B cell (primary cell): ENCODE measurements at regions not wholly inside any gene's neighbourhood (a gene's known extent, or its start where the extent isn't known, plus 50 kb on each side); places are given as distances from the start of the nearest gene placed in this dataset.

ENCODE experiments used
- EZH2 ChIP-seq: IDR thresholded peaks from 2 replicates; pipeline ENCODE4 v1.6.1; 2012; ENCODE audit warnings: borderline replicate concordance, low read depth, mild to moderate bottlenecking, moderate library complexity, low read length; ENCODE audit not compliant: insufficient read depth, poor library complexity, severe bottlenecking
- TF ChIP-seq, protein P1 (sequence below): fragments of 200-600 bp; IDR thresholded peaks from one replicate; pipeline ENCODE4 v1.8.0; 2022; ENCODE audit warnings: antibody characterized with exemption, mild to moderate bottlenecking

DNA sequence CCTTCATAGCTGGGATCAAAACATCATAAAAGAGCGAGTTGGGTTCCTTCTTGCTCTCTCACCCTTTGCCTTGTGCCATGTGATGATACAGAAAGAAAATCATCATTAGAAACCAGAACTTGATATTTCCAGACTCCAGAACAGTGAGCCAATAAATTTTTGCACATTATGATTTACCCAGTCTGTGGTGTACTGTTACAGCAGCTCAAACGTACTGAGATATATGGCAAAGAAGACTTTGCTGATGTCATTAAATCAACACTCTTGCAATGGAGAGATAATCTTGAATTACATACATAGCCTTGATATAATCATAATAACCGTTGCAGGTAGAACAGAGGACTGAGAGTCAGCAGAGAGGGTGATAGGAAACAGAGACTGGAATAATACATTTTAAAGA, 1271.6 kb downstream of the CDH12 start:
- TF ChIP-seq, protein P1, sequence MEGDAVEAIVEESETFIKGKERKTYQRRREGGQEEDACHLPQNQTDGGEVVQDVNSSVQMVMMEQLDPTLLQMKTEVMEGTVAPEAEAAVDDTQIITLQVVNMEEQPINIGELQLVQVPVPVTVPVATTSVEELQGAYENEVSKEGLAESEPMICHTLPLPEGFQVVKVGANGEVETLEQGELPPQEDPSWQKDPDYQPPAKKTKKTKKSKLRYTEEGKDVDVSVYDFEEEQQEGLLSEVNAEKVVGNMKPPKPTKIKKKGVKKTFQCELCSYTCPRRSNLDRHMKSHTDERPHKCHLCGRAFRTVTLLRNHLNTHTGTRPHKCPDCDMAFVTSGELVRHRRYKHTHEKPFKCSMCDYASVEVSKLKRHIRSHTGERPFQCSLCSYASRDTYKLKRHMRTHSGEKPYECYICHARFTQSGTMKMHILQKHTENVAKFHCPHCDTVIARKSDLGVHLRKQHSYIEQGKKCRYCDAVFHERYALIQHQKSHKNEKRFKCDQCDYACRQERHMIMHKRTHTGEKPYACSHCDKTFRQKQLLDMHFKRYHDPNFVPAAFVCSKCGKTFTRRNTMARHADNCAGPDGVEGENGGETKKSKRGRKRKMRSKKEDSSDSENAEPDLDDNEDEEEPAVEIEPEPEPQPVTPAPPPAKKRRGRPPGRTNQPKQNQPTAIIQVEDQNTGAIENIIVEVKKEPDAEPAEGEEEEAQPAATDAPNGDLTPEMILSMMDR = no peak
- no peak for TF ChIP-seq EZH2
